GM12878 (cell line): ENCODE measurements at regions not wholly inside any gene's neighbourhood (a gene's known extent, or its start where the extent isn't known, plus 50 kb on each side); places are given as distances from the start of the nearest gene placed in this dataset.

Experiments used
- ATAC-seq: fragments of 200-7000 bp; cut with Tn5 transposase; 3 replicates; pipeline ENCODE4 v1.9.1; 2020; ENCODE audit warnings: mild to moderate bottlenecking, moderate library complexity
- BruUV-seq: library from RNA; stranded (reverse); fragments of 400-500 nt; replicated peaks from 2 replicates; lab custom pipeline; 2021; lab: Mats Ljungman, UMichigan
- CTCF ChIA-PET: fragments of 300-600 bp; sonication (Branson Sonifier 250); formaldehyde crosslinking; extraction: SDS; loops from one replicate; lab custom pipeline; 2021; ENCODE audit warnings: inconsistent platforms; lab: Yijun Ruan, JAX
- POLR2A ChIA-PET: fragments of 350-600 bp; formaldehyde crosslinking; extraction: SDS; loops from one replicate; lab custom pipeline; 2021; ENCODE audit warnings: inconsistent platforms; lab: Charles Lee
- RAD21 ChIA-PET: fragments of 300-600 bp; sonication (Branson Sonifier 250); formaldehyde crosslinking; loops from one replicate; lab custom pipeline; 2023; ENCODE audit warnings: antibody characterized with exemption; ENCODE audit not compliant: unreplicated experiment; lab: Charles Lee
- SMC1A ChIA-PET: fragments of 300-600 bp; sonication (Branson Sonifier 250); formaldehyde crosslinking; loops from one replicate; lab custom pipeline; 2023; ENCODE audit not compliant: unreplicated experiment, uncharacterized antibody; lab: Charles Lee
- DNase-seq: peaks from one replicate; pipeline ENCODE4 v3.0.0-alpha.2; 2011; ENCODE audit warnings: low read depth, low spot score
- FAIRE-seq: peaks from 3 replicates; lab custom pipeline; 2011; peaks lifted over from hg19 to GRCh38; lab: Jason Lieb, UNC
- H2AFZ ChIP-seq: 2 replicates; pipeline ENCODE4 v1.6.0; 2011; ENCODE audit warnings: low read depth, low read length, control low read depth; ENCODE audit not compliant: control insufficient read depth
- H3K27ac ChIP-seq: 2 replicates; pipeline ENCODE4 v1.5.1; 2011; ENCODE audit warnings: control low read depth; ENCODE audit not compliant: control insufficient read depth, insufficient read depth
- H3K27me3 ChIP-seq, 2 experiments: replicated peaks in 1 of 2; 2 replicates each; pipeline versions ENCODE4 v1.6.0 to v1.6.1; 2011; ENCODE audit warnings: low read length in 1 of 2; ENCODE audit not compliant: control insufficient read depth in 2 of 2, insufficient read depth in 2 of 2
- H3K36me3 ChIP-seq, 2 experiments: 2 replicates each; pipeline ENCODE4 v1.5.1; 2011; ENCODE audit warnings: low read length in 1 of 2; ENCODE audit not compliant: control insufficient read depth in 2 of 2, insufficient read depth in 2 of 2
- H3K4me1 ChIP-seq: 2 replicates; pipeline ENCODE4 v1.6.1; 2011; ENCODE audit warnings: mild to moderate bottlenecking, low read length, moderate library complexity, mixed read lengths; ENCODE audit not compliant: control insufficient read depth, insufficient read depth
- H3K4me2 ChIP-seq: 2 replicates; pipeline ENCODE4 v1.6.0; 2011; ENCODE audit warnings: control low read depth; ENCODE audit not compliant: control insufficient read depth, insufficient read depth
- H3K4me3 ChIP-seq: fragments of 200-600 bp; sonication (generic); 2 replicates; pipeline ENCODE4 v1.5.1; 2016
- H3K79me2 ChIP-seq: 2 replicates; pipeline ENCODE4 v1.6.0; 2011; ENCODE audit warnings: low read length; ENCODE audit not compliant: control insufficient read depth, insufficient read depth
- H3K9ac ChIP-seq: 2 replicates; pipeline ENCODE4 v1.8.0; 2011; ENCODE audit warnings: low read length, control low read depth, mixed read lengths; ENCODE audit not compliant: control insufficient read depth, insufficient read depth
- H3K9me3 ChIP-seq: replicated peaks from 3 replicates; pipeline ENCODE4 v1.5.1; 2011; ENCODE audit warnings: mild to moderate bottlenecking, low read length; ENCODE audit not compliant: control insufficient read depth, insufficient read depth
- H4K20me1 ChIP-seq: 2 replicates; pipeline ENCODE4 v1.6.0; 2011; ENCODE audit not compliant: control insufficient read depth, insufficient read depth
- EED ChIP-seq: sonication (generic); IDR thresholded peaks from 2 replicates; pipeline ENCODE4 v1.6.1; 2016; ENCODE audit warnings: antibody characterized with exemption, low read depth
- EP300 ChIP-seq, 2 experiments: fragments of 150-350 bp in 1 of 2; IDR thresholded peaks; 2 replicates each; pipeline ENCODE4 v1.6.1; 2011 to 2012; ENCODE audit warnings: low read depth in 2 of 2, low read length in 2 of 2, borderline replicate concordance in 1 of 2, improper control_type of control experiment in 1 of 2, inconsistent platforms in 1 of 2; ENCODE audit not compliant: control insufficient read depth in 1 of 2
- FOS ChIP-seq: IDR thresholded peaks from 3 replicates; pipeline ENCODE4 v1.6.1; 2011; ENCODE audit warnings: borderline replicate concordance; ENCODE audit not compliant: insufficient read length; ENCODE audit errors: extremely low read depth
- MTA3 ChIP-seq: IDR thresholded peaks from 2 replicates; pipeline ENCODE4 v1.6.1; 2012; ENCODE audit warnings: low read length, inconsistent platforms, borderline replicate concordance
- NBN ChIP-seq: fragments of 450-650 bp; IDR thresholded peaks from 2 replicates; pipeline ENCODE4 v1.6.1; 2016
- NFIC ChIP-seq: IDR thresholded peaks from 2 replicates; pipeline ENCODE4 v1.6.1; 2012; ENCODE audit warnings: low read depth, mild to moderate bottlenecking, inconsistent platforms, low read length, moderate library complexity
- NR2C2 ChIP-seq: IDR thresholded peaks from 2 replicates; pipeline ENCODE4 v1.6.1; 2011; ENCODE audit warnings: borderline replicate concordance, low read depth; ENCODE audit not compliant: control insufficient read depth, insufficient read length
- POLR2AphosphoS5 ChIP-seq: IDR thresholded peaks from 2 replicates; pipeline ENCODE4 v1.6.1; 2011; ENCODE audit warnings: mild to moderate bottlenecking, low read length, inconsistent platforms
- RFX5 ChIP-seq: IDR thresholded peaks from 2 replicates; pipeline ENCODE4 v1.6.1; 2011; ENCODE audit warnings: low read depth, low read length, improper control_type of control experiment
- SREBF2 ChIP-seq: IDR thresholded peaks from 2 replicates; pipeline ENCODE4 v1.6.1; 2012; ENCODE audit warnings: mild to moderate bottlenecking, low read length
- SRF ChIP-seq, 2 experiments: IDR thresholded peaks; 2 replicates each; pipeline ENCODE4 v1.6.1; 2011; ENCODE audit warnings: low read depth in 2 of 2, low read length in 2 of 2, mild to moderate bottlenecking in 1 of 2, moderate library complexity in 1 of 2
- TCF3 ChIP-seq: IDR thresholded peaks from 2 replicates; pipeline ENCODE4 v1.6.1; 2012; ENCODE audit warnings: low read depth, mild to moderate bottlenecking, low read length, borderline replicate concordance; ENCODE audit not compliant: insufficient read depth
- ZNF217 ChIP-seq: fragments of 450-650 bp; IDR thresholded peaks from 2 replicates; pipeline ENCODE4 v1.6.1; 2017; ENCODE audit warnings: antibody characterized with exemption, mild to moderate bottlenecking
- WGBS: methylation state at CpG from one replicate; pipeline ENCODE4 v1.1.6; 2016; ENCODE audit warnings: low lambda C conversion rate; ENCODE audit not compliant: insufficient replicate concordance, insufficient coverage; ENCODE audit errors: missing lambda C conversion rate; 5-methylcytosine and 5-hydroxymethylcytosine counted together
- in situ Hi-C: fragments of 300-500 bp; cut with MboI; formaldehyde crosslinking; loops from 9 replicates; pipeline ENCODE4 v1.14.3; 2018; ENCODE audit warnings: mixed read lengths
- intact Hi-C: fragments of 100-400 bp; cut with micrococcal nuclease; formaldehyde crosslinking; loops from one replicate; pipeline ENCODE4 v1.14.2; 2022; ENCODE audit not compliant: unreplicated experiment
- TF ChIP-seq, protein P1 (sequence below): IDR thresholded peaks from 2 replicates; pipeline ENCODE4 v1.6.1; 2012; ENCODE audit warnings: improper control_type of control experiment, low read depth, low read length; ENCODE audit not compliant: insufficient replicate concordance
- TF ChIP-seq, protein P2 (sequence below): fragments of 450-650 bp; conservative IDR thresholded peaks from 2 replicates; pipeline ENCODE4 v1.6.1; 2017; ENCODE audit warnings: mild to moderate bottlenecking, moderate library complexity

DNA sequence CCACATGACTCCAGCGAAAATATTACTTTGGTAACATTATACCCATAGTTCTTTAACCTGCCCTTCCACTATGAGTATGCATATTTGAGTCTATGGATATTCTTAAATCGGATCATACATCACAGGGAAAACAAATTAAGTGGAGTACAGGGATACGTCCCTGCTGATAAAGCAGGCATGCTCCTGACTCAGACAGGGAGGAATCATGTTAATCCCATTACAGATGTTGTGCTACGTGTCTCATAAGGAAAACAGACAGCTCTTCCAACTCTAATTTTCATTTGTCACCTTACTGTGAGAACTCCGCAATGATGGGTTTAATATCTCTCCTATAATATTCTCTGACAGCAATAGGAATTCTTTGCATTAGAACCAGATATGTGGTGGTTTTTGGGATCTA is 469.5 kb upstream of the POM121L12 start:
- no TSS peak for BruUV-seq
- Histone ChIP-seq H3K79me2 (no peaks in the 10 kb centered on the region), H3K36me3 (no peaks in the 10 kb centered on the region), H3K27ac (no peak overlapping the region), H4K20me1 (no peaks in the 10 kb centered on the region), H3K4me1 (no peaks in the 10 kb centered on the region), H3K27me3 (no peaks in the 10 kb centered on the region), H3K4me2 (no peak overlapping the region), H3K4me3 (no peak overlapping the region), H3K9ac (no peak overlapping the region), H3K9me3 (no peaks in the 10 kb centered on the region), H2AFZ (no peak overlapping the region)
- ChIA-PET SMC1A (interaction anchor here (1.2 kb wide), 1 partner anchor 12 kb away, joined by 3 read pairs; no protein-coding TSS in a partner anchor), POLR2A (no interaction called here), CTCF (no interaction called here), RAD21 (no interaction called here)
- intact Hi-C loops (no loop called here), in situ Hi-C loops (no loop called here)
- 20% methylated on average over 5 of the region's 5 CpGs for WGBS
- ATAC-seq (no peak), FAIRE-seq (no peak), DNase-seq (no peak)
- no peak for TF ChIP-seq EED
- TF ChIP-seq POLR2AphosphoS5: no peak
- no peak for TF ChIP-seq NR2C2
- TF ChIP-seq TCF3: no peak
- no peak for TF ChIP-seq SREBF2
- TF ChIP-seq, protein P1, sequence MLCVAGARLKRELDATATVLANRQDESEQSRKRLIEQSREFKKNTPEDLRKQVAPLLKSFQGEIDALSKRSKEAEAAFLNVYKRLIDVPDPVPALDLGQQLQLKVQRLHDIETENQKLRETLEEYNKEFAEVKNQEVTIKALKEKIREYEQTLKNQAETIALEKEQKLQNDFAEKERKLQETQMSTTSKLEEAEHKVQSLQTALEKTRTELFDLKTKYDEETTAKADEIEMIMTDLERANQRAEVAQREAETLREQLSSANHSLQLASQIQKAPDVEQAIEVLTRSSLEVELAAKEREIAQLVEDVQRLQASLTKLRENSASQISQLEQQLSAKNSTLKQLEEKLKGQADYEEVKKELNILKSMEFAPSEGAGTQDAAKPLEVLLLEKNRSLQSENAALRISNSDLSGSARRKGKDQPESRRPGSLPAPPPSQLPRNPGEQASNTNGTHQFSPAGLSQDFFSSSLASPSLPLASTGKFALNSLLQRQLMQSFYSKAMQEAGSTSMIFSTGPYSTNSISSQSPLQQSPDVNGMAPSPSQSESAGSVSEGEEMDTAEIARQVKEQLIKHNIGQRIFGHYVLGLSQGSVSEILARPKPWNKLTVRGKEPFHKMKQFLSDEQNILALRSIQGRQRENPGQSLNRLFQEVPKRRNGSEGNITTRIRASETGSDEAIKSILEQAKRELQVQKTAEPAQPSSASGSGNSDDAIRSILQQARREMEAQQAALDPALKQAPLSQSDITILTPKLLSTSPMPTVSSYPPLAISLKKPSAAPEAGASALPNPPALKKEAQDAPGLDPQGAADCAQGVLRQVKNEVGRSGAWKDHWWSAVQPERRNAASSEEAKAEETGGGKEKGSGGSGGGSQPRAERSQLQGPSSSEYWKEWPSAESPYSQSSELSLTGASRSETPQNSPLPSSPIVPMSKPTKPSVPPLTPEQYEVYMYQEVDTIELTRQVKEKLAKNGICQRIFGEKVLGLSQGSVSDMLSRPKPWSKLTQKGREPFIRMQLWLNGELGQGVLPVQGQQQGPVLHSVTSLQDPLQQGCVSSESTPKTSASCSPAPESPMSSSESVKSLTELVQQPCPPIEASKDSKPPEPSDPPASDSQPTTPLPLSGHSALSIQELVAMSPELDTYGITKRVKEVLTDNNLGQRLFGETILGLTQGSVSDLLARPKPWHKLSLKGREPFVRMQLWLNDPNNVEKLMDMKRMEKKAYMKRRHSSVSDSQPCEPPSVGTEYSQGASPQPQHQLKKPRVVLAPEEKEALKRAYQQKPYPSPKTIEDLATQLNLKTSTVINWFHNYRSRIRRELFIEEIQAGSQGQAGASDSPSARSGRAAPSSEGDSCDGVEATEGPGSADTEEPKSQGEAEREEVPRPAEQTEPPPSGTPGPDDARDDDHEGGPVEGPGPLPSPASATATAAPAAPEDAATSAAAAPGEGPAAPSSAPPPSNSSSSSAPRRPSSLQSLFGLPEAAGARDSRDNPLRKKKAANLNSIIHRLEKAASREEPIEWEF: no peak
- no peak for TF ChIP-seq SRF (IDR thresholded peaks at IDR 0.05; ENCODE audit: low read depth in 2 of 2, low read length in 2 of 2)
- TF ChIP-seq, protein P2, sequence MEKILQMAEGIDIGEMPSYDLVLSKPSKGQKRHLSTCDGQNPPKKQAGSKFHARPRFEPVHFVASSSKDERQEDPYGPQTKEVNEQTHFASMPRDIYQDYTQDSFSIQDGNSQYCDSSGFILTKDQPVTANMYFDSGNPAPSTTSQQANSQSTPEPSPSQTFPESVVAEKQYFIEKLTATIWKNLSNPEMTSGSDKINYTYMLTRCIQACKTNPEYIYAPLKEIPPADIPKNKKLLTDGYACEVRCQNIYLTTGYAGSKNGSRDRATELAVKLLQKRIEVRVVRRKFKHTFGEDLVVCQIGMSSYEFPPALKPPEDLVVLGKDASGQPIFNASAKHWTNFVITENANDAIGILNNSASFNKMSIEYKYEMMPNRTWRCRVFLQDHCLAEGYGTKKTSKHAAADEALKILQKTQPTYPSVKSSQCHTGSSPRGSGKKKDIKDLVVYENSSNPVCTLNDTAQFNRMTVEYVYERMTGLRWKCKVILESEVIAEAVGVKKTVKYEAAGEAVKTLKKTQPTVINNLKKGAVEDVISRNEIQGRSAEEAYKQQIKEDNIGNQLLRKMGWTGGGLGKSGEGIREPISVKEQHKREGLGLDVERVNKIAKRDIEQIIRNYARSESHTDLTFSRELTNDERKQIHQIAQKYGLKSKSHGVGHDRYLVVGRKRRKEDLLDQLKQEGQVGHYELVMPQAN: no peak
- no peak for TF ChIP-seq FOS
- no peak for TF ChIP-seq MTA3
- TF ChIP-seq NBN: no peak
- no peak for TF ChIP-seq RFX5
- TF ChIP-seq NFIC: no peak
- no peak for TF ChIP-seq EP300 (IDR thresholded peaks at IDR 0.05; ENCODE audit: borderline replicate concordance in 1 of 2, control insufficient read depth in 1 of 2, low read depth in 2 of 2, low read length in 2 of 2)
- TF ChIP-seq ZNF217: no peak
